ENCODE measurements at regions not wholly inside any gene's neighbourhood (a gene's known extent, or its start where the extent isn't known, plus 50 kb on each side); places are given as distances from the start of the nearest gene placed in this dataset.

DNA sequence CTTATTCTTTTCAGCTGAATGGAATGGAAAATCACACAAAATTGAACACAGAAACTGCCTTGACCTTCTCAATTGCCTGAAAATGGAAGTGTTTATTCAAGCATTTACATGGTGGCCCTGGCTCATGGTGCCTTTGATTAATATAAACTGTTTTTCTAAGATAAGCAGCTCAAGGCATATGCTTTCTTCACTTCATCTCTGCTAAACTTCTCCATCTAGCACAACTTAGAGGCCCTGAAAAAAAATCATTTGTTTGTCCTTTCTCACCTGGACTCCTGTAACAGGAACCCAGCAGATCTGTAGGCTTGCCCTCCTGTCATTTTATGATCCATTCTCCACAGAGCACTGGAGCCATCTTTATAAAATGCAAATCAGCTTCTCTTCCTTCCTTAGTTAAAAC is 117.5 kb upstream of the KRR1 start (continued):
- TF ChIP-seq, protein P1, sequence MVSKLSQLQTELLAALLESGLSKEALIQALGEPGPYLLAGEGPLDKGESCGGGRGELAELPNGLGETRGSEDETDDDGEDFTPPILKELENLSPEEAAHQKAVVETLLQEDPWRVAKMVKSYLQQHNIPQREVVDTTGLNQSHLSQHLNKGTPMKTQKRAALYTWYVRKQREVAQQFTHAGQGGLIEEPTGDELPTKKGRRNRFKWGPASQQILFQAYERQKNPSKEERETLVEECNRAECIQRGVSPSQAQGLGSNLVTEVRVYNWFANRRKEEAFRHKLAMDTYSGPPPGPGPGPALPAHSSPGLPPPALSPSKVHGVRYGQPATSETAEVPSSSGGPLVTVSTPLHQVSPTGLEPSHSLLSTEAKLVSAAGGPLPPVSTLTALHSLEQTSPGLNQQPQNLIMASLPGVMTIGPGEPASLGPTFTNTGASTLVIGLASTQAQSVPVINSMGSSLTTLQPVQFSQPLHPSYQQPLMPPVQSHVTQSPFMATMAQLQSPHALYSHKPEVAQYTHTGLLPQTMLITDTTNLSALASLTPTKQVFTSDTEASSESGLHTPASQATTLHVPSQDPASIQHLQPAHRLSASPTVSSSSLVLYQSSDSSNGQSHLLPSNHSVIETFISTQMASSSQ (IDR thresholded peaks at IDR 0.05; ENCODE audit: low read depth), result no peak
- TF ChIP-seq, protein P1 (CRISPR knock-in tag; IDR thresholded peaks at IDR 0.05; ENCODE audit: borderline replicate concordance), result peak; percentile 69; the same call in 1 of the 2 replicates
- TF ChIP-seq, protein P2, sequence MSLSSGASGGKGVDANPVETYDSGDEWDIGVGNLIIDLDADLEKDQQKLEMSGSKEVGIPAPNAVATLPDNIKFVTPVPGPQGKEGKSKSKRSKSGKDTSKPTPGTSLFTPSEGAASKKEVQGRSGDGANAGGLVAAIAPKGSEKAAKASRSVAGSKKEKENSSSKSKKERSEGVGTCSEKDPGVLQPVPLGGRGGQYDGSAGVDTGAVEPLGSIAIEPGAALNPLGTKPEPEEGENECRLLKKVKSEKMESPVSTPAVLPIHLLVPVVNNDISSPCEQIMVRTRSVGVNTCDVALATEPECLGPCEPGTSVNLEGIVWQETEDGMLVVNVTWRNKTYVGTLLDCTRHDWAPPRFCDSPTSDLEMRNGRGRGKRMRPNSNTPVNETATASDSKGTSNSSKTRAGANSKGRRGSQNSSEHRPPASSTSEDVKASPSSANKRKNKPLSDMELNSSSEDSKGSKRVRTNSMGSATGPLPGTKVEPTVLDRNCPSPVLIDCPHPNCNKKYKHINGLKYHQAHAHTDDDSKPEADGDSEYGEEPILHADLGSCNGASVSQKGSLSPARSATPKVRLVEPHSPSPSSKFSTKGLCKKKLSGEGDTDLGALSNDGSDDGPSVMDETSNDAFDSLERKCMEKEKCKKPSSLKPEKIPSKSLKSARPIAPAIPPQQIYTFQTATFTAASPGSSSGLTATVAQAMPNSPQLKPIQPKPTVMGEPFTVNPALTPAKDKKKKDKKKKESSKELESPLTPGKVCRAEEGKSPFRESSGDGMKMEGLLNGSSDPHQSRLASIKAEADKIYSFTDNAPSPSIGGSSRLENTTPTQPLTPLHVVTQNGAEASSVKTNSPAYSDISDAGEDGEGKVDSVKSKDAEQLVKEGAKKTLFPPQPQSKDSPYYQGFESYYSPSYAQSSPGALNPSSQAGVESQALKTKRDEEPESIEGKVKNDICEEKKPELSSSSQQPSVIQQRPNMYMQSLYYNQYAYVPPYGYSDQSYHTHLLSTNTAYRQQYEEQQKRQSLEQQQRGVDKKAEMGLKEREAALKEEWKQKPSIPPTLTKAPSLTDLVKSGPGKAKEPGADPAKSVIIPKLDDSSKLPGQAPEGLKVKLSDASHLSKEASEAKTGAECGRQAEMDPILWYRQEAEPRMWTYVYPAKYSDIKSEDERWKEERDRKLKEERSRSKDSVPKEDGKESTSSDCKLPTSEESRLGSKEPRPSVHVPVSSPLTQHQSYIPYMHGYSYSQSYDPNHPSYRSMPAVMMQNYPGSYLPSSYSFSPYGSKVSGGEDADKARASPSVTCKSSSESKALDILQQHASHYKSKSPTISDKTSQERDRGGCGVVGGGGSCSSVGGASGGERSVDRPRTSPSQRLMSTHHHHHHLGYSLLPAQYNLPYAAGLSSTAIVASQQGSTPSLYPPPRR (CRISPR knock-in tag; IDR thresholded peaks at IDR 0.05; ENCODE audit: borderline replicate concordance), result peak; percentile 83
- TF ChIP-seq RBM22 (optimal IDR thresholded peaks at IDR 0.05; ENCODE audit: low read length), result no peak
- 0 out of 2 replicates have a peak, but pooled peaks have one; percentile 40 for TF ChIP-seq IRF2 (CRISPR knock-in tag; IDR thresholded peaks at IDR 0.05)
- TF ChIP-seq ZNF839 (CRISPR knock-in tag; IDR thresholded peaks at IDR 0.05; ENCODE audit: borderline replicate concordance), result no peak
- TF ChIP-seq, protein P3, sequence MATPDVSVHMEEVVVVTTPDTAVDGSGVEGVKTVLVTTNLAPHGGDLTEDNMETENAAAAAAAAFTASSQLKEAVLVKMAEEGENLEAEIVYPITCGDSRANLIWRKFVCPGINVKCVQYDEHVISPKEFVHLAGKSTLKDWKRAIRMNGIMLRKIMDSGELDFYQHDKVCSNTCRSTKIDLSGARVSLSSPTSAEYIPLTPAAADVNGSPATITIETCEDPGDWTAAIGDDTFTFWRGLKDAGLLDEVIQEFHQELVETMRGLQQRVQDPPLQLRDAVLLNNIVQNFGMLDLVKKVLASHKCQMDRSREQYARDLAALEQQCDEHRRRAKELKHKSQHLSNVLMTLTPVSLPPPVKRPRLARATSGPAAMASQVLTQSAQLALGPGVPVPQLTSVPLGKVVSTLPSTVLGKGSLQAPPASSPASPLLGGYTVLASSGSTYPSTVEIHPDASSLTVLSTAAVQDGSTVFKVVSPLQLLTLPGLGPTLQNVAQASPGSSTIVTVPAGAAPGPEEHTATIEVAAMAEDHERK (CRISPR knock-in tag; IDR thresholded peaks at IDR 0.05; ENCODE audit: low read depth), result no peak
- TF ChIP-seq, protein P4, sequence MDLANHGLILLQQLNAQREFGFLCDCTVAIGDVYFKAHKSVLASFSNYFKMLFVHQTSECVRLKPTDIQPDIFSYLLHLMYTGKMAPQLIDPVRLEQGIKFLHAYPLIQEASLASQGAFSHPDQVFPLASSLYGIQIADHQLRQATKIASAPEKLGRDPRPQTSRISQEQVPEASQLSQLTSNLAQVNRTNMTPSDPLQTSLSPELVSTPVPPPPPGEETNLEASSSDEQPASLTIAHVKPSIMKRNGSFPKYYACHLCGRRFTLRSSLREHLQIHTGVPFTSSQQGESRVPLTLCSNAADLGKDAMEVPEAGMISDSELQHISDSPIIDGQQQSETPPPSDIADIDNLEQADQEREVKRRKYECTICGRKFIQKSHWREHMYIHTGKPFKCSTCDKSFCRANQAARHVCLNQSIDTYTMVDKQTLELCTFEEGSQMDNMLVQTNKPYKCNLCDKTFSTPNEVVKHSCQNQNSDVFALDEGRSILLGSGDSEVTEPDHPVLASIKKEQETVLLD (CRISPR knock-in tag; IDR thresholded peaks at IDR 0.05; ENCODE audit: low read depth), result no peak
- TF ChIP-seq, protein P5, sequence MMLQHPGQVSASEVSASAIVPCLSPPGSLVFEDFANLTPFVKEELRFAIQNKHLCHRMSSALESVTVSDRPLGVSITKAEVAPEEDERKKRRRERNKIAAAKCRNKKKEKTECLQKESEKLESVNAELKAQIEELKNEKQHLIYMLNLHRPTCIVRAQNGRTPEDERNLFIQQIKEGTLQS (CRISPR knock-in tag; IDR thresholded peaks at IDR 0.05), result no peak
- no peak for TF ChIP-seq SMARCE1 (IDR thresholded peaks at IDR 0.05; ENCODE audit: borderline replicate concordance)
- 0 out of 2 replicates have a peak, but pooled peaks have one; percentile 39 for TF ChIP-seq GATA4 (IDR thresholded peaks at IDR 0.05; ENCODE audit: borderline replicate concordance, low read depth)
- TF ChIP-seq ZMYM4 (CRISPR knock-in tag; IDR thresholded peaks at IDR 0.05), result peak; percentile 65; the same call in 1 of the 2 replicates
- TF ChIP-seq DPF2 (CRISPR knock-in tag; IDR thresholded peaks at IDR 0.05; ENCODE audit: borderline replicate concordance, low read depth), result no peak
